ENCODE measurements at regions not wholly inside any gene's neighbourhood (a gene's known extent, or its start where the extent isn't known, plus 50 kb on each side); places are given as distances from the start of the nearest gene placed in this dataset.

DNA sequence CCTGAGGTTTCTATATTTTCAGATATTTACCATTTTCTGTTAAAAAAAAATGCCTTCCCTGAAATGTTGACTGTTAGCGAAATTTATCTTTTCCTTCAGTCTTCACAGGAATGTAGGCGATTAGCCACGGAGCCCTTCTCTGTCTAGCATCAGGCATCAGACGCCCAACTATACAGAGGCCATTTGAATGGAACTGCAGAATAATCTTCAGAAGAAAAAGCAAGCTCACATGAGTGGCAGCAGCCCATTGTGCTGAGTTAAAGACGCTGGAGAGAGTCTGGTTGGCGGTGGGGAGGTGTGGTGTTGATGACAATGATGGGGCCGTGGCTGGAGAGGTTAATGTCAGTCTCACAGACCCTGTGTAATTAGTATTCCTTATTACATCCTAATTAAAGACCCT lies 196.8 kb upstream of the LEF1 start:
- no peak for DNase-seq (ENCODE audit: low spot score)

DNA sequence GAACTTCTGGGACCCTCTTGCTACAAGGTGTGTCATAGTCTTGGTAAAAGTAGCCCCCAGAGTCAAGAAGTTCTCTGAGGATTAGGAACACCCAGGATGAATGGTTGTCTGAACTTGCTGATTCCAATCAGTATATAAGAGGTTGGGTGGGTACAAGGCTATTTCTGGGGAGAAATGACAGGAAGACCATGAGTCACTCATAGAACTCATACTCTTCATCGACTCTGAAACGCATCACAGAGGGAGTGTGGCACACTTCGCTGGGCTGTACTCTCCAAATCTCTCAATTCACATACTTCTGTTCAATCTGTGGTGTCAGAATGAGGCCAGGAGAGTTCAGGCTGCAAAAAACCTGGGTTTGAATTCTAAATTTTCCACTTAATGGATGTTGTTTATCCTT lies 193.2 kb upstream of the LEF1 start:
- no peak for DNase-seq (ENCODE audit: low spot score)

DNA sequence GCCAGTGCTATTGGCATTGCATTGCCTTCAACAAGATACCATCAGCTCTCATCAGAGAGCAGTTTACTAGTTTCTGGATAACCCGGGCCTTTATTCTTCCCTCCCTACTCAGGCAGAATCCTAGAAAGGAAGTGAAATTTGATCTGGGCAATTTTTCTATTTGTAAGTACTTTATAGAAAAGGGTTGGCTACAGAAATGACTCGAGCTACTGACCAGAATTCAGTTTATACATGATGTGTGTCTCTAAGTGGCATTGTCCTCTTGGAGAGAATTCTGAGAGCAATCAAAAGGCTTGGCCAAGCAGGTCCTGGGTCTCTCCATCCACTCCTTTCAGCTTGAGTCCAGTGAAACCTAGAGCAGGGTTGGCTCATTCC lies 192.7 kb upstream of the LEF1 start:
- no peak for DNase-seq (ENCODE audit: low spot score)

DNA sequence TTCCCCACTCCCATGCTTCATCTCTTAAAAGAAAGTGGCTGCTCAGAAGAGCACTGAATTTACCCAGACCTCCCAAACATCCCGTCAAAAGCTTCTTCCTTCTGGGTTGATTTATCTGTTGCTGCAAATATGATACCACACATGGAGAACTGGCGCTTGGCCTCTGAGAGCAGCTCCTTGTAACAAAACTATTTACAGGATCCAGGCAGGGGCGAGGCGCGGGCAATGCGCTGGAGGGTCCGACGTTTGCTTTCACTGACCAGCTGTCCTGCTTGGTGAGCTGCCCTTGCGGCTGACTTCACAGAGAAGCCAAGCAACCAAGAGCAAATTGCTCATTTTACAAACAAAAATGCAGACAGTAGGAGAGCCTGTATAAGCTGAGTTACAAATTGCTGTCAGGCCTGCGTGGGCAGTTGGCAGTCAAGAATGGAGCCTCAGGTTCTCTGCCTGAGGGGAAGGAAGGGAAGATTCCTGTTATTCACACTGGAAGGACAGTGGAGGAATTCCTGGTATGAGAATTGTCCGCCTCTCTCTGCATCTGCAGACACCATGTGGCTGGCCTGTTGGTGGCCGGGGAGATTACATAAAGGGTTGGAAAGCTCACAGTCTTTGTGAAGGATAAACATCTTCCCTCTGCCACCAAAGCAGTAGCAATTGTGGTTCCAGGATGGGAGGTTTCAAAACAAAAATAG lies 192.2 kb upstream of the LEF1 start:
- no peak for DNase-seq (ENCODE audit: low spot score)

DNA sequence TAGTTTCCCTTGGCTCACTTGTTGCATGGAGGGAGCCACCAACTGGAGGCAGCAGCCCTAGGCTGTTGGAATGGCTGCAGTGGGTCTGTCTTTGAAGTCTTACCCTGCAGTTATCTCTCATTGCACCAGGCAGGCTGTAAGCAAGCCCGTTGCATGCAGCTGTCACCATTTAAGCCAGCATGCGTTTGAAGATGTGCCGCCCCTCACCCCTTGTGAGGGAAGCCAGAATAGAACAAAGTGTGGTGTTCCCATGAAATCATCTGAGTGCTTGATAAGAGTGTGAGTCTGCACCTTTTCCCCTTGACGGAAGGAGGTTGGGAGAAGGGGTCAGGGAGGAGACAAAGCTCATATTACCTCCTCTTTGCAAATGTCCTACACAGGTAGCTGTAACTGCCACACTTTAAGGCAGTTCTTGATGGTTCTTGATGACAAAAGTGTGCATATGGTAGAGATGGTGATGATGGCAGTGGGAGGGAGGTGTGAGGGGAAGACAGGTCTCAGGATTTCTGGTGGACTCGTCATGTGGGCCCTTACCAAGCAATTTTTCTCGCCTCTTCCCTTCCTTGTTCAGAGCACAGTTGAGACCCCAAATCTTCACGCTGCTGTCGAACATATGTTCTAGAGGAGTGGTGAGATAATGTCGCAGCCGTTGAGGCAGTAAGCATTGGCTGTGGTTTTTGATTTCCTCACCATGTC lies 191.4 kb upstream of the LEF1 start:
- DNase-seq (ENCODE audit: low spot score) = no peak

DNA sequence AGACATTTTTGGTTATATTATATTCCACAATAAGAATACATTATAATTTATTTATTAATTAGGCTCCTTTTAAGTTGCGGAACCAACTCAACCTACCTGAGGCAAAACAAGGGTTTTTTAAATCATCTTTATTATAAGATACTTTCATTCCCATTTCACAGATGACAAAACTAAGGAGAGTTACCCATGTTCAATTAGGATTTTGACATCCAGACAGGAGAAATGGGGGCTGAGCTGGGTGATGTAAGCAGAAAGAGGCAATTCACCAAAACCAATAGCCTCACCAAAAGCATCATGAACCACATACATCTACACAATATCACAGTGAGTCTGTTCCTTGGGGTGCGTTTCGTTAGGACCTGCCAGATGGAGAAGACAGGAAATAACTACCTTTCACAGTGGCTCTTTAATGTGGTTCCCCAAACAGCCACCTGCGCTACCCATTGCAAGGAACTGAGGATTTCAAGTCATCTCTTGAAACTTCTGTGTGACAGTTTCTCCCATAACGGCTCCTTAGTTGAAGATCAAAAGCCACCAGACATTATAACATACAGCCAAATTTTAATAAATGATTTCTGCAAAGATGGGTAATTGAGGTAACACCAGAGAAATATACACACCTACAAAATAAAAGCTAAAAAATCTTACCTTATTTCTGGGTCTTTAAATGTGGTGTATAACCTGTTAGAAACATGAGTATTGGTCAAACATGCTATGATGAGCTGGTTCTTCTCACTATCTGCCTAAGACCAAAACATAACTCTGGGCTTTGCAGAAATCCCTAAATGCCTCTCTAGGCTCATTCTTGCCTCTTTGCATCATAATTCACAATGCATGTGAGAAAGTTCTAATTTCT lies 190.6 kb upstream of the LEF1 start:
- no peak for DNase-seq (ENCODE audit: low spot score)

DNA sequence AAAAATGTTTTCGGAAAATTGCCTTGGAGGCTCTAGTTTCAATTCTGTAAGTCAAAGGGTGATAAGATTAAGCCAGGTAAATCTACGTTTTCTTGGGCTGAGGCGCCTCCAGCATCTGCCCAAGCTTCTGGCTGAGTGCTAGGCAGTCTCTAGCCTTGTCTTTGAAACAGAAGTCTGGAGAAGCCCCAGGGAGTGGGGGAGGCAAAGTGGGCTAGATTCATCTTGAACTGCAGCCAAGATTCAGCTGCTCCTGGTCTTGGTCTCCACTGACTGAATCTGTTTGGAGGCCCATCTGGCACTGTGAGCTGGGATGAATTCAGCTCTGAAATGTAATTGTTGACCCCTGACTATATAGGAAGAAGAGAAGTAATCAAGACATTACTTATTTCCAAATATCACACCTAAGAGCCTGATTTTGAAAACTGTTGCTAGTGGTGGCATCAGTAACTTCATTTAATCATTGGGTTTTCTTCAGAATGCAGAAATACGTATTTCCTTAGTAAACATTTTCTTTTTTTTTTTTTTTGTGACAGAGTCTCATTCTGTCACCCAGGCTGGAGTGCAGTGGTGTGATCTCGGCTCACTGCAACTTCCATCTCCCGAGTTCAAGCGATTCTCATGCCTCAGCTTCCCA lies 187.3 kb upstream of the LEF1 start:
- no peak for DNase-seq (ENCODE audit: low spot score)

DNA sequence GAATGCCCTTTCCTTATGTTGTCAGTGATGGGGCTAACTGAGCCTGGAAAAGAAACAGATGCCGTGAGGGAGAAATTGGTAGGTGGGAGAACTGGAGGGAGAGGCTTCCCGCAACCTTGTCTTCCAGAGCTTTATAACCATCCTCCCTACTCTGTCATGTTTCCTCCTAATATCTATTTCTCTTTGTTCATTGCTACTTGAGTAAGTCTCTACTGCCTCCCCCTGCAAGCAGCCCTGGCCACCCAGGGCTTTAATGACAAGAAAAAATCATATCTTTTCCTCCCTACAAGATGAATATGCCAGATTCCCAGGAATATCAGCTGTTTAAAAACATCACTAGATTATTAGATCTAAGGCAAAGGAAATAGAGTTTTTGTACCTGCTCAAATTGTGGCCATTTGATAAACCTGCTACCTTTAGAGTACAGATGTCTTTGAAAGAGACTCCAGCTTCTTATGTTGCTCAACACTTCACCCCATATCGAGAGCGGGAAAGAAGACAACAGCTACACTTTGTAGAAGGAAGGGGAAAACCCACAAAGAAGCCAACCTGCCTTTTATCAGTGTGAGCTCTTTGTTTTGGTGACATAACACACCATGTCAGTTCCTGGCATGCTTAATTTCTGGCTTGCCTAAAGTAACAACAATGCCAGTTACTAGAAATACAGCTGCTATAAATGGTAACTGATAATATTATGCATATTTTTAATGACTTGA lies 186.6 kb upstream of the LEF1 start:
- no peak for DNase-seq (ENCODE audit: low spot score)

DNA sequence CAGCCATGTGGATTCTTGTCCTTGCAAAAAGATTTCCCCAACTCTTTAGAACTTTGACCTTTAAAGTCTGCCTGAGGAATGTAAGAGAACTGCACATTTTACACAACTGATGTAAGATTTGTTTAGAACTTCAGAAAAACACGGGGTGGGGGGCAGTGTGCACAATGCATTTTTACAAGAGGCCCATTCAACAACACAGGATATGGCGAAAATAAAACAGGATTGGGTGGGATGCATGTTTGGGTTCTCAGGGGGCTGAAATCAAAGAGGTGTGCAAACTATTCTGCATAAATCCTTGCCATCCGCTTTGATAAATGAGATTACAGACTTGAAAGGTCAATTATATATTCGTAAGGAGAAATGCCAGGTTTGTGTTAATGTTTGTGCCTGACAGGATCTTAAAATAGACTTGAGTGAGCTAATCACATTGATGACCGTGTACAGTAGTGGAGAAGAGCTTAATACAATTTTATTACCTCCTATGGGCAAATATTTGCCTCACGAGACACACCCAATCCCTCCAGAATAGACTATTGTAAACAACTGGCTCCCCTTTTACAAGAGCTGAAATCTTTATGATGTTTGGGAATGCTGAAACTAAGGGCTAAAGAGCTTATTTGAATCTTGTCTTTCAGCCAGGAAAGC lies 184.1 kb upstream of the LEF1 start:
- DNase-seq (ENCODE audit: low spot score) = no peak

DNA sequence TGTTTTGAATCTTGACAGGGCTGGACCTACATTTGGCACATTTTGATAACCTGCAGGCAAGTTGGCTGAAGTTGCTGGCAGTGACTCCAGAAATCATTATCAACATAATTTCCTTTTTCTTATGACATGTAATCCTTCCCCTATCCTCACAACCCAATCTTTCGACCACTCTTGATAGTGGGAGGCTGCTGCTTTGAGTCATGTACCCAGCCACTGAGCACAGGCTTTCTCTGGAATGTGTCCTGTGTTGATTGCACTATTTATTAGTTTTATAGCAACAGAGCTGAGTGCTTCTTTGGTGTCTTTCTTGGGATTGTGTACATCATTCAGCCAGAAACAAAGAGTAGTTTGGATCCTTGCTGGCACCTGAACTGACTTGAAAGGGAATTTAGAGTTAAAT lies 183.1 kb upstream of the LEF1 start:
- DNase-seq (ENCODE audit: low spot score) = no peak

DNA sequence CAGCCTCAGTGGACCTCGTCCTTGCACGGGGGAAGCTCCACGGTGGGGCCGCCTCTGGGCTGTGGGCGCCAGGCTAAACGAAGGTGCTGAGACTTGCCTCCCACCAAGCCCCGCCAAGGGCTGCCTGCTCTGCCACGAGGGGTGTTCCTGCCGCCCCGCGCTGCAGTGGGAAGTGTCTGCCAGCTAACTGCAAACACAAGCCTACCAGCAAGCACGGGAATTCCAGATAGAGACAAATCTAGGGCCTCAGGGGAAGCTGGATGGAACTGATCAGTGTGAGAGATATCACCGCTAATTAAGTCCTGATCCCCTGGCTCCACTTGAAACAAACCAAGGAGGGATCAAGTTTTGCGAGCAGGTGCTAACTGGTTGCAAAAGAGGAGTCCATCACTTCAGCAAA lies 181.6 kb upstream of the LEF1 start:
- DNase-seq (ENCODE audit: low spot score) = no peak

DNA sequence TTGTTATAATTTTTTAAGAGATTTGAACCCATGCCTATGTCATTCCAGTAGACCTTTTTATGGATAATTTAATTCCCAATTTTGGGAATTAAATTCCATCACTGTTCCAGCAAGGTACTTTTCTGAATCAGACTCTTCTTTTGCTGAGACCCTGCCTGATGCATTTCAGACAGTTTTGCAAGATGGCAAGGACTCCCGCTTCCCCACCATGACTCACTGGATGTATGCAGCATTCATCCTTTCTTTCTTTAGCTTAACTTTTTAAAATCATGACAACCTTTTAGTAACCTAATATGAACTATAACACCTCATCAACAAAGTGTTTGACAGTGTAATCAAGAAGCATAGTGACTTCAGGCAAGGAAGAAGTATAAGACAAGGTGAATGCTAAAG lies 178.1 kb upstream of the LEF1 start:
- no peak for DNase-seq (ENCODE audit: low spot score)

DNA sequence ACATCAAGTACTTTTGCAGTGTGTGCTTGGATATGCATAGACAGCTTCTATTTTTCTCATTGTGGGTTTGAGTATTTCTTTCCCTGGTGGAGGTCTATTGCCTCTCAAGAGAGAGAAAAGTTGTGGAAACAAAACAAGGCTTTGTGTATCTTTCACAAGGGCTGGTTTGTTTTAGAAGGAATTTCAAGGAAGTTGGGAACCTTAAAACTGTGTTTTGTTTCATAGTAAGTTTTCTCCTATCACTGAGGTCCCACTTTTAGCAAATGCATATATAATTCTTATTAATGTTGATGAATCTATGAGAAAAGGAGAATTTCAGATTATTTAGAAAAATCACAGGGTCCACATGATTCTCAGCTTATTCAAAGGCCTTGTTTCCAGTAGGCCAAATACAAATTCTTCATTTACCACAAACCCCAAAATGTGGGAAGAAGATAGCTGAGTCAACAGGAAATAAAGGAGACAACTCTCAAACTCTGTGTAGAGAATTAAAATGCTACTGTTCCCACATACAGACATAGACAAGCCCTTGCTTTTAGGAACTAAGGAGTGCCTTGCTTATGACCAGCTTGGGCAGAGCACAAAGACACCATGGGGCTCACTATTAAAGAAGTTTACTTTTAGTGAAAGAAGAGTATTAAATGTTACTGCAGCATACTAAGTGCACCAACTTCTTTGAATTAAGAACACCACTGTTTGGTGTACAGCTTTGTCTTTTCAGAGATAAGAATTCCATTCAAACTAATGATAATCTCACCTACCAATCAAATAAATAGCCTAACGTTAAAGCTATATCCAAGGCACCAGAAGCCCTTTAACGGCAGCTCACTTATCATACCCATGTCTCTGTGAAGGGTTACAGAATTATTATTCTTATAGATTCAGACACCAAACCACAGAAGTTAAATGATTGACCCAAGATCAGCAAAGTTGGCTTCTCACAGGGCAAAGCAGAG lies 177.4 kb upstream of the LEF1 start:
- no peak for DNase-seq (ENCODE audit: low spot score)

DNA sequence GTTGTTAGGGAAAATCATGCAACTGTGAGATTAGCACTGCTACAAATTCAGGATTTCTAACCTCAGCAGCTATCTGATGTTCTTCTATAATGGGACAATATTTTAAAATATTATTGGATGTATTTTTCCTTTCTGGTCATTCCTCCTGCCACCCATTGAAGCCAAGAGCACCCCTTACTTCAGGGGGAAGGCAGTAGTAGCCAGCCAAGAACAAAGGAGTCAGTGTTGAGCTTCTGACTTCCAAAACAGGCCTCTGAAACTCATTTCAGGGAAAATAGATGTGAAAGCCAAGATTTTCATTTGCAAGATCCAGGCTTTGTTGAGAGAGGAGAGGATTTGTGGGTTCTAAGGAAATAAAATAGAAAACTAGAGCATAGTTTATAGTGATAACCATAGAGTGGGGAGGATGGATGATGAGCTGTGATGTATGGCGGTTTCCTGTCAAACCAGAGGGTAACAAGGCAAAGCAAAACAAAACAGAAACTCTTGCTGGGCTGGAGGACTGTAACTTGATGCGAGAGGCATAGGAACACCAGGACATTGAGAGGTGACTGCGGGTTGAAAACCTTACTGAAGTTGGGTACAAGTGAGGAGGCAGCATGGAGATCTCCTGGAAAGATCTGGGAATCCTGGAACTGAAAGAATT lies 173.7 kb upstream of the LEF1 start:
- DNase-seq (ENCODE audit: low spot score) = no peak

DNA sequence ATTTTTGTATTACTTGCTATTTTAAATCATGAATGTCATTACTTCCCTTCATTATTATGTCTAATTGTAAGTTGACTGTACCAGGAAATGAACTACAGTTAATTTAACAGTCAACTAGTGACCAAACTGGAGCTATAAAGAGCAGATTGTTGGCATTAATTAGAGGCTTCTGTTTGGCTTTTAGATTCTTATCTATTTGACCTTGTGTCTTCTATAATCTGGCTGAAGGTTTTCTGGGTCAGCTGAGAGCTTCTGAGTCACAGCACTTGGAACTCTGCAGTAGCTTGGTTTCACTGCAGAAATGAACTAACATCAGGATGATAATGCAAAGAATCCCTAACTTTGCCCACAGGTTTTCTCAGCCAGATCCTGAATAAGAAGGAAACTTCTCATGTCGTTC lies 169.2 kb upstream of the LEF1 start:
- no peak for DNase-seq (ENCODE audit: low spot score)

DNA sequence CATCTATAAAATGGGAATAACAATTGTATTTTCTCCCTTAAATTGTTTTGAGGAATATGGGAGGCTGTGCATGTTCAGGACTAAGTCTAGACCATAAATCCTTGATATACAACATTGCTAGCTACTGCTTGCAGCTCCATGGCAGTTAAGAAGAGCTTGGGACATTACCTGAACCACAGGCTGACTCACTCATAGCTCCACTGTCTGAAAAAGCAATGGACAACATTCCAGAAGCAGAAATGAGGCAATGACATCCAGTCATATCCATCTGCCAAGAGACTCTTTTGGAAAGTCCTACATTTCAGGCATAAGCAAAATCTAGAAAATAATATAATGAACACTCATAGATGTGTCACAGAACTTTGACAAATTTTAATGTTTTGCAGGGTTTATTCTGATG lies 167.3 kb upstream of the LEF1 start:
- DNase-seq (ENCODE audit: low spot score) = no peak

DNA sequence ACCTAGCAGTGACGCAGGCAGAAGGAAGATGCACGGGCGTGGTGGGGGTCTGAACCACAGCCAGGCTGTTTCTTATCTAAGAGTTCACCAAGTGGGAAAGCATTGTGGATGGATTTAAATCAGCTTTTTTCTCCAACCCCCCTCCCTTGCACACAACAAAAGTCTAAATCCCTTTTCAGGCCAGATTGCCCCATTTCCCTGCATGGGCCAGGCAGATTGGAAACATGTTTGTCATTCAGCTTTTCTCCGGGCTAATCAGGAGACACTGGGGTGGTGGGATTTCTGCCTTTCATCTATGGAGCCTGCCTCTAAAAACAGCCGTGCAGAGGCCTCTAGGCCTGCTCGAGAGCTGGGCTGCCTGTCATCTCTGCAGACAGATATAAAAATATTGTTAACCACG lies 166.3 kb upstream of the LEF1 start:
- DNase-seq (ENCODE audit: low spot score) = no peak

DNA sequence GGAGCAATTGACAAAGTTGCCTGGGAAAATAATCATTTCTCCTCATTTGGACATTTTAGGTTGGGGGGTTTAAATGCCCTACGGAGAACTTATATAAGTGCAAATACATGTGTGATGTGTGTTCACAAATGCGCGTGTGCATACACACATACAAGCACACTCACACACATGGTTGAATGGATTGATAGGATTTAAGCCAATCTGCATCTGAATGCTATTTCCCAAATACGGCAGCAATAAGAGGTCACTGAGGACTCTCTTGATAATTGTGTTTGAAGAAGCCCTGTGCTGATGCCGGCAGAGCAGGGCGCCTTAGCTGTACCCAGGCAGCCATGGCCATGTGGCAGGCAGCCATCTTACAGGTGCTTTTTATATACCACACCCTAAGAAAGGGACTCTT lies 165.3 kb upstream of the LEF1 start:
- DNase-seq (ENCODE audit: low spot score) = no peak

DNA sequence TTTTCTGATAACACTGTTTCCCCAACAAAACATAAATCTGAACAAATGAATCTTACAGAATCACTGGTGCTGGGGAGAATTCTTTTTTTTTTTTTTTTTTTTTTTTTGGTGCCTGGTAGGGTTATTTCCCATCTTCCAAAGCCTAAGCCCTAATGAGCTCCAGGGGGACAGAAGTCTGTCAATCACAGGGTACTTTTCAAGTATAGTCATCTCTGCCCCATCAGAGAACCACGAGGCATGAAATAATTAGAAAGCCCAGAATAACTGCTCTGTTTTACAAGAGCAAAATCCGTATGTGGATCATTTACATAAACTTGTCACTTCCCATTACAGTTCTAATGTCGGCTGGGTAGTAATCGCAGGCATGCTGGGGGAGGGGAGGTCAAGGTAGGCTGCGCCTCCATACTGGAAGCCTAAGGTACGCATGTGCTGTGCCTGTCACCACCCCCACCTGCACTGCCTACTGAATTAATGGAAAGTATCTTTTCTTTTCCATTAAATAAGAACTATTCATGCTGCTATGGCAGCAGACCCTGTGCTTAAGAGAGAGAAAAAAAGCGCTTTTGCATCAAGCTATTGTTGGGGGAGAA lies 164.7 kb upstream of the LEF1 start:
- peak; percentile 5 for DNase-seq (ENCODE audit: low spot score)

Measured in germinal center (tissue), 1 donor.